NOMO-1 (cell line): ENCODE measurements at regions not wholly inside any gene's neighbourhood (a gene's known extent, or its start where the extent isn't known, plus 50 kb on each side); places are given as distances from the start of the nearest gene placed in this dataset.
"Not testable (repeated sequence)": the region's sequence is repeated elsewhere in the genome, so short reads cannot be mapped to it uniquely, and the experiment has no call there.

ENCODE experiments used
- DNase-seq, 2 experiments: peaks; one replicate each; lab custom pipeline; 2025; ENCODE audit not compliant: unreplicated experiment in 2 of 2; lab: John Stamatoyannopoulos, UW

- no peak for DNase-seq
Observed at GRCh38 chr4:118410138-118410537, 57.3 kb upstream of the PRSS12 start.

DNA sequence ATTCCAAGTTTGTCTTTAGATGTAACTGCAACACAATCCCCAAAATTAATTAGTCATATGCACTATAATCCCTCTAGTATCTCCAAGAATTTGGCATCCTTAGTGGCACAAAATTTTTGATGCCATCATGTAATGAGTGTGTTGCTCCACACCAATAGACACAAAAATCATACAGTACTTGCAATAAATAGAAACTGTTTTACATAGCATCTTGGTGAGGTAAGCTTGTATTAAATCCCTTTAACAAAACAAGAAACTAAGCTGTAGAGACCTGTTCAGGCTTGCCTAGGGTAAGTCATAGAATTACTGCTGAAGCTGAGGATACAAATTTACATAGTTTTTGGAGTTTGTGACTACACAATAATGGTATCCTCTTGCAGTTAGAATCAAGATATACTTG lies 64.5 kb upstream of the PRSS12 start:
- no peak for DNase-seq

- not testable (repeated sequence) for DNase-seq
Observed at GRCh38 chr4:118417800-118418199, 65.0 kb upstream of the PRSS12 start.

GRCh38 chr4:118418396-118418795 lies 65.6 kb upstream of the PRSS12 start:
- peak in 1 of 2 experiments; percentile 11 for DNase-seq

DNA sequence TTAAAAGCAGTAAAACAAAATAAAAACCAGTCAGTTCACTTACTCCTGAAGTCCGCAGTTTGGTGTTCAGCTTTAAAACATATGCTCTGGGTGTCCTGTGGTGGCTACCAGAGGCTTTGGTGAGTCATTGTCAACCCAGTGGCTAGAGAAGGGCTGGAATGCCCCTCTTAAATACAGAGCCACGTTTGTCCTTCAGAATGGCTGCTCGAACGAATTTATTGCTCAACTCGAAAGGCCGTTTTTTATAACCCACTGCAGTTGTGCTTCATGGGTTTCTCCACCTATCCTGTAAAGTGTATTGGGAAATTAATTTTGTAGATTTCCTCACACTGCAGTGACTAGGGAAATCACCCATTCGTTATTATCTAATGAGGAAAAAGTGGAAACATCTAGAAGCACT lies 66.8 kb upstream of the PRSS12 start:
- DNase-seq, result peak; percentile 52 to 71

DNA sequence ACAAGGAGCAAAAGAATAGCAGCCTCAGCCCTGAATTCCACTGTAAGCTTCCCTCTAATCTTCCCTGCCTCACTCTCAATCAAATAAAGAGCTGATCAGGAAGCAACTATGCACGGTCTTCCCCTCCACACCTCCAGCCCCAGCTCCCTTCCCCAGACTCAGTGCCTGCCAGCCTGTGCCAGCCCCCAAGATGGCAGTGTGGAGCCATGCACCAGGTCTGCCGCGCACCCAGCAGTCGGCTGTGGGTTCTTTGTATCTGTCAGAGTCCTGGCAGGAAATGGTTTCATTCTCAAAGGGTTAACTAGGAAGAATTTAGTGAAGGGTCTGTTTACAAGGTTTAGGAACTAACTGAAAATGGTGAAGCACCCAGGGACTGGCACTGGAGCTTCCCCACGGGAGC lies 71.3 kb upstream of the PRSS12 start:
- DNase-seq, result peak; percentile 36 to 58

DNA sequence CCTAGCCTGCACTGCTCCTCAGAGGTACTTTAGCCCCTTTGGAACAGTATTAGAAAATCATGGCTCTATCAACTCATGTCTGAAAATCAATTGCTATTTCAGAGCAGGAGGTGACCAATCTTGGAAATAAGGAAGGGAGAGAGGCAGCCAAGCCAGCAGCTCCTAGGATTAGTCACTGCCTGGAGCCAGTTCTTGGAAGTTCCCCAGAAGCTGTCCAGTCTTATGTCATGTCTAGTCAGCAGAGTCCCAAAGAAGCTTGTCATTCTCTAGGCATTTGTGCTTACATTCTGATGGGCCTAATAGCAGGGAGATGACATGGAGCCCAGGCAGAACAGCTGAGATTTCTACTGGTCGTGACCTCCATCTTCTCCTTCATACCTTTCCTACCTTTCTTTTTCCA lies 76.1 kb upstream of the PRSS12 start:
- DNase-seq, result not testable (repeated sequence)

DNA sequence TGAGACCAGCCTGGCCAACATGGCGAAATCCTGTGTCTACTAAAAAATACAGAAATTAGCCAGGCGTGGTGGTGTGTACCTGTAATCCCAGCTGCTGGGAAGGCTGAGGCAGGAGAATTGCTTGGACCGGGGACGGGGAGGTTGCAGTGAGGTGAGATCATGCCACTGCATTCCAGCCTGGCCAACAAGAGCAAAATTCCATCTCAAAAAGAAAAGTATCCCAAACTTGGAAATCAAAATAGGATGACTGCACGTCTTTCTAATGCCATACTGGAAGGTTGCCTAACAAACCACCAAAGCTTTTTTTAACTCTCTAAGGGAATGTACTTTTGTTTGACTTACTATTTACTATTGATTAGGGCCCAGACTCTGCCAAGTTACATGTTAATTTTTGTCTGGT lies 79.6 kb upstream of the PRSS12 start:
- not testable (repeated sequence) for DNase-seq

- DNase-seq, result not testable (repeated sequence)
Observed at GRCh38 chr4:118433612-118434375, 81.0 kb upstream of the PRSS12 start.

GRCh38 chr4:118435415-118435814 lies 82.6 kb upstream of the PRSS12 start:
- not testable (repeated sequence) for DNase-seq

- not testable (repeated sequence) for DNase-seq
Observed at GRCh38 chr4:118442115-118442837, 89.5 kb upstream of the PRSS12 start.

GRCh38 chr4:118447397-118447796 lies 94.6 kb upstream of the PRSS12 start:
- not testable (repeated sequence) for DNase-seq

DNA sequence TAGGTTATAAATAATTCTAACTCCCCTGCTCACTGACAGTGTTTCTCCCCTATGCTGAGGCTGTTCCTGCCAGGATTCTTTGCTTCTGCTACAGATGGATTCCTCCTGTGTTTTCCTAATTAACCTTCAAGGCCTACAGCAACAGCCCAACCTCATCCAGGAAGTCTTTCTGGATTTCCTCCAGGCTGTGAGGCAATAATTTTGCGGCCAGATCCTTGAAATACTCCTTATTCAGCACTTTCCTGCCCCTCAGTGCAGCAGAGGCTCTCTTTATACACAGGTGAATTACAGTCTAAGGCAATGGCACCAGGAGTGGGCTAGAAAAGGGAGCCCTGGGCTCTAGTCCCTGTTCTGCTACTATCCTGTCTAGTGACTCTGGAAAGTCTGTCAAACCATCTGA lies 102.1 kb upstream of the PRSS12 start:
- DNase-seq, result not testable (repeated sequence)

DNA sequence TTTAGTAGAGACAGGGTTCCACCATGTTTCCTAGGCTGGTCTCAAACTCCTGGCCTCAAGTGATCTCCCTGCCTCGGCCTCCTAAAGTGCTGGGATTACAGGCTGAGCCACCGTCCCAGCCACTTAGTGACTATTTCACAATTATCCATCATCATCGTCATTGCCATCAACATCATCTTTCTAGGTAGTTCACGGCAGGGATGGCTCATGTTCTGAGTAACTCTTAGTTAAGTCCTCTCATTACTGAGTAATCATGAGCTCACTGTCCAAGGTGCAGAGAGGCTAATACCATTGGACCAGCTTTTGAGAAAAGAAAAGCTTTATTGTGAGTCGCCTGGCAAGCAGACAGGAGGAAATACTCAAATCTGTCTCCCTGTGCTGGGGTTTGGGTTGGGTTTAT lies 108.6 kb upstream of the PRSS12 start:
- DNase-seq, result not testable (repeated sequence)

GRCh38 chr4:118465831-118466230 lies 113.0 kb upstream of the PRSS12 start:
- DNase-seq, result not testable (repeated sequence)

DNA sequence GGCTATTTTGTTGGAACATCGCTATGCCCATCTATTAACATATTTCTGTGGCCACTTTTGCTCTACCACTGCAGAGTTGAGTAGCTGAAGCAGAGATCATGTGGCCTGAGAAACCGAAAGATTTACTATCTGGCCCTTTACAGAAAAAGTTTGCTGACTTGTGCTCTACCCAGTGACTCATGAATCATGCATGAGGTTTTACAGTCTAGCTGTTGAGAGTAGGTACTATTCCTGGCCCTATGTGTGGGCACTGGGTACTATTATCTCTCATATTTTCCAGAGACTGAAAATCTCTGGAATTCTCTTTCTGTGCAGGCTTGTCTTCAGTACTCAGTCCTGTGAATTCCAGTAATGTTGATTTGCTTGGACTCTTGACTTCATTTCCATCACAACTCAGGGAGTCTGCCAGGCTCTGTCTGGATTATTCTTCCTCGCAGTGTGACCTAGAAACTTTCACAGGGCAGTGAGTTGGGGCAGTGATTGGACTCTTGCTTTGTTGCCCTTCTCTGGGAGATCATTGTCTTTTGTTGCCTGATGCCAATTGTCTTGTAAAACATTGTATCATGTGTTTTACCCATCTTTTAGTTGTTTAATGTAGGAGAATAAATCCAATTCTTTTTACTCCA lies 121.3 kb upstream of the PRSS12 start:
- not testable (repeated sequence) for DNase-seq

GRCh38 chr4:118474771-118475170 lies 122.0 kb upstream of the PRSS12 start:
- not testable (repeated sequence) for DNase-seq

DNA sequence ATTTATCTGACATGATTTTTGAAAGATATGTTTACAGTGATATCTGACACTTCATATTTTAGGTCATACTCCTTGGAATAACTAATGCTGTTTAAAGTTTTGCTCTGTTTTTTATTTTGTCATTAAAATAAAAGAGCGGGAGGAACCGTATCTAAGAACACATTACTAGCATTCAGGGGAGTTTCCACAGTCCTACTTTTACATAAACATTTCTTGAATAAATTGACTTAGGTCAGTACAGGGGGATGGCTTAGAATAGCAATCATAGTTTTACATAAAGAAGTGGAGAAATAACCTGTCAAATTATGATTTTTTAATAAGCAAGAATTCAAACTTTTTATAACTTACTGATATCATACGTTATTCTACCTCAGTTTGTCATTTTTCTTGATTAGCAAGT lies 123.1 kb upstream of the PRSS12 start:
- DNase-seq, result not testable (repeated sequence)

GRCh38 chr4:118477826-118478225 lies 125.0 kb upstream of the PRSS12 start:
- not testable (repeated sequence) for DNase-seq

DNA sequence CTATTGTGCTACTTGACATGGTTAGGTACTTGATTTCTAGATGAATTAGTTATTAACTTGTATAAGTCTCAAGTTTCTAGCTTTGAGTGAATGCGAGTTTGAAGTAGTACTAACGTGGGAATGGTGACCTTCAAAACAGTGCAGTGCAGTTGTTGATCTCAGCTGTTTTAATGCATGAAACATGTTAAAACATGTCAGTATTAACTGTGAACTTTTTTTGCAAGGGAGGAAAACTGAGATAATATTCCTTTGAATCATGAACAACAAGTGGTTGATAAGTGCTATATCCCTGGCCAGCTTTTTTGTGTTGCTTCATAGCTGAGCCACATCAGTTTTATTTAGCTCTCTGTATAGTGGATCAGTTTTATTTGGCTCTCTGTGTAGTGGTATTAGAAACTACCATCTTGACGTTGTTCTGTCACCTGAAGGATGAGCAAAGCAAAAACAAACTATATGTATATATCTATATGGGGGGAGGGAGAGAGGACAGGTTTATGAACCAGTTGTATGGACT lies 133.1 kb upstream of the PRSS12 start:
- DNase-seq, result not testable (repeated sequence)

DNA sequence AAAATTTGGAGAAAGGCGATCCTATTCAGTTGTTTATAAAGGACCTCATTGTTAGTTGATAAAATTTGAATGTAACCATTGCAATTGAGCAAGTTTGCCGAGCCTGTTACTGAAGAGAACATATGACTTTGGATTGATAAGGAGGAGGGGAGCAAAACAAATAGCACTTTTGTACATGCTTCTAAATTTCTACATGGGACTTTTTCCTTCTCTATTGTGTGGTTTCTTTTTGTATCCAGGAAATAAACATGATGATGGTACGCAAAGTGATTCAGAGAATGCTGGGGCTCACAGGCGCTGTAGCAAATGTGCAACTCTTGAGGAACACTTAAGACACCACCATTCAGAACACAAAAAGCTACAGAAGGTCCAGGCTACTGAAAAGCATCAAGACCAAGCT lies 140.2 kb upstream of the PRSS12 start:
- DNase-seq, result not testable (repeated sequence)
